Esophagus muscularis mucosa (tissue), 4 donors: ENCODE measurements at regions not wholly inside any gene's neighbourhood (a gene's known extent, or its start where the extent isn't known, plus 50 kb on each side); places are given as distances from the start of the nearest gene placed in this dataset.

Source experiments
- DNase-seq: peaks from one replicate; pipeline ENCODE4 v3.0.0-alpha.2; 2017; ENCODE audit errors: extremely low spot score
- H3K27ac ChIP-seq, 4 donors: fragments of 200-600 bp; sonication (generic); replicated peaks in 1 of 4; 1 replicate in 3 of 4; 2 replicates in 1 of 4; pipeline ENCODE4 v1.5.1; 2016 to 2019; ENCODE audit warnings: mild to moderate bottlenecking in 1 of 4
- H3K27me3 ChIP-seq, 4 donors: fragments of 200-600 bp; sonication (generic); one replicate each; pipeline versions ENCODE4 v1.5.1 to v1.6.0; 2016 to 2019
- H3K36me3 ChIP-seq, 4 donors: fragments of 200-600 bp; sonication (generic); one replicate each; pipeline ENCODE4 v1.5.1; 2016 to 2019
- H3K4me1 ChIP-seq, 4 donors: fragments of 200-600 bp; sonication (generic); one replicate each; pipeline ENCODE4 v1.5.1; 2016 to 2019
- H3K4me3 ChIP-seq, 4 donors: fragments of 200-600 bp; sonication (generic); 1 replicate in 2 of 4; 2 replicates in 2 of 4; pipeline ENCODE4 v1.5.1; 2016 to 2019; ENCODE audit warnings: mild to moderate bottlenecking in 4 of 4, moderate library complexity in 1 of 4
- H3K9me3 ChIP-seq, 4 donors: fragments of 200-600 bp; sonication (generic); 1 replicate in 3 of 4; 2 replicates in 1 of 4; pipeline ENCODE4 v1.5.1; 2016 to 2019
- EP300 ChIP-seq: sonication (generic); formaldehyde crosslinking; IDR thresholded peaks from one replicate; pipeline ENCODE4 v1.6.1; 2017; ENCODE audit warnings: antibody characterized with exemption
- POLR2A ChIP-seq: fragments of 450-650 bp; IDR thresholded peaks from one replicate; pipeline ENCODE4 v1.6.1; 2017; ENCODE audit warnings: antibody characterized with exemption, moderate library complexity, mild to moderate bottlenecking, low read depth
- POLR2AphosphoS5 ChIP-seq, 2 donors: sonication (generic); formaldehyde crosslinking; IDR thresholded peaks; one replicate each; pipeline ENCODE4 v1.6.1; 2017; ENCODE audit warnings: antibody characterized with exemption in 2 of 2
- WGBS: methylation state at CpG from one replicate; pipeline ENCODE4 v1.1.5; 2018; 5-methylcytosine and 5-hydroxymethylcytosine counted together
- intact Hi-C: fragments of 100-400 bp; cut with DNase I; formaldehyde crosslinking; loops from one replicate; pipeline ENCODE4 v1.15.1; 2023
- TF ChIP-seq, protein P1 (sequence below), 3 experiments: fragments of 200-600 bp in 2 of 3; fragments of 450-650 bp in 1 of 3; sonication (generic) in 2 of 3; IDR thresholded peaks; one replicate each; pipeline ENCODE4 v1.5.1; 2017 to 2019; ENCODE audit warnings: antibody characterized with exemption in 3 of 3, mild to moderate bottlenecking in 2 of 3, moderate library complexity in 1 of 3

DNA sequence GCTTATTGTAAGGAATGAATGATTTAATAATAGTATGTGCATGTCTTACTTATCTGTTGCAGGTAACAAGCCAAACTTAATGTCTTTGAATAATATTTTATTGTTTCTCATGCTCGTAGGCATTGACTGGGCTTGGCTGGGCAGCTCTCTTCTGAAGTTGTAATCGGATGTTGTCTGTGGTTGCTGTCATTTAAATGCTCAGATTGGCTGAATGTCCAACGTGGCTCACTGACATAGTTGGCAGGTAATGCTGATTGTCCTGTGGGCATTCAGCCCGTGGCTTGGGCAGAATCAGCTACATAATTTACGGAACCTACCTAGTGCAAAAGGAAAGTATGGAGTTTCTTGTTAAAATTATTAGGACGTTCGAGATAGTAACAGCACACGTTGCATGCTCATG is 297.4 kb upstream of the GBE1 start:
- TF ChIP-seq EP300: no peak
- no peak for TF ChIP-seq POLR2A
- TF ChIP-seq, protein P1, sequence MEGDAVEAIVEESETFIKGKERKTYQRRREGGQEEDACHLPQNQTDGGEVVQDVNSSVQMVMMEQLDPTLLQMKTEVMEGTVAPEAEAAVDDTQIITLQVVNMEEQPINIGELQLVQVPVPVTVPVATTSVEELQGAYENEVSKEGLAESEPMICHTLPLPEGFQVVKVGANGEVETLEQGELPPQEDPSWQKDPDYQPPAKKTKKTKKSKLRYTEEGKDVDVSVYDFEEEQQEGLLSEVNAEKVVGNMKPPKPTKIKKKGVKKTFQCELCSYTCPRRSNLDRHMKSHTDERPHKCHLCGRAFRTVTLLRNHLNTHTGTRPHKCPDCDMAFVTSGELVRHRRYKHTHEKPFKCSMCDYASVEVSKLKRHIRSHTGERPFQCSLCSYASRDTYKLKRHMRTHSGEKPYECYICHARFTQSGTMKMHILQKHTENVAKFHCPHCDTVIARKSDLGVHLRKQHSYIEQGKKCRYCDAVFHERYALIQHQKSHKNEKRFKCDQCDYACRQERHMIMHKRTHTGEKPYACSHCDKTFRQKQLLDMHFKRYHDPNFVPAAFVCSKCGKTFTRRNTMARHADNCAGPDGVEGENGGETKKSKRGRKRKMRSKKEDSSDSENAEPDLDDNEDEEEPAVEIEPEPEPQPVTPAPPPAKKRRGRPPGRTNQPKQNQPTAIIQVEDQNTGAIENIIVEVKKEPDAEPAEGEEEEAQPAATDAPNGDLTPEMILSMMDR (IDR thresholded peaks at IDR 0.05): no peak
- TF ChIP-seq POLR2AphosphoS5 (IDR thresholded peaks at IDR 0.05): no peak
- Histone ChIP-seq H3K36me3 (no peaks in the 10 kb centered on the region), H3K27ac (no peak overlapping the region), H3K27me3 (no peaks in the 10 kb centered on the region), H3K4me1 (no peaks in the 10 kb centered on the region), H3K4me3 (no peak overlapping the region), H3K9me3 (no peaks in the 10 kb centered on the region)
- no peak for DNase-seq
- intact Hi-C loops: no loop called here
- 83% methylated on average over 8 of the region's 8 CpGs for WGBS

DNA sequence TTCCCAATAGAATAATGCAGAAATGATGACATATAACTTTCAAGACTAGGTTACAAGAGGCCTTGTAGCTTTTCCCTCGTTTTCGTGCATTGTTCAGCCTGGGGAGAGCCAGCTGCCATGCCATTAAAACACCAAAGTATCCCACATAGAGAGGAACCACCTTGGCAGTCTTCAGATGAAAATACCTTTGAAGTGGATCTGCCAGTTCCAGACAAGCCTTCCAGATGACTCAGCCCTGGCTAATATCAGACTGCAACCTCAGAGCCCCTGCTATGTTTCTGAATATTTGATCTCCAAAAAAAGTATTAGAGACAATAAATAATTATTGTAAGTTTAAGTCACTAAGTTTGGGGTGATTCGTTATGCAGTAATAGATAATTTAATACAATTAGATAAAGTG is 294.3 kb upstream of the GBE1 start:
- H3K4me3 ChIP-seq: no peak overlapping the region
- no peaks in the 10 kb centered on the region for H3K4me1 ChIP-seq
- H3K27ac ChIP-seq: no peak overlapping the region
- TF ChIP-seq, protein P1 (IDR thresholded peaks at IDR 0.05): no peak
- TF ChIP-seq POLR2AphosphoS5 (IDR thresholded peaks at IDR 0.05): no peak
- no peak for TF ChIP-seq EP300
- no peak for TF ChIP-seq POLR2A
- intact Hi-C loops: no loop called here
- 71% methylated on average over 3 of the region's 3 CpGs for WGBS
- DNase-seq: no peak
- H3K9me3 ChIP-seq: no peaks in the 10 kb centered on the region
- no peaks in the 10 kb centered on the region for H3K36me3 ChIP-seq
- no peaks in the 10 kb centered on the region for H3K27me3 ChIP-seq

DNA sequence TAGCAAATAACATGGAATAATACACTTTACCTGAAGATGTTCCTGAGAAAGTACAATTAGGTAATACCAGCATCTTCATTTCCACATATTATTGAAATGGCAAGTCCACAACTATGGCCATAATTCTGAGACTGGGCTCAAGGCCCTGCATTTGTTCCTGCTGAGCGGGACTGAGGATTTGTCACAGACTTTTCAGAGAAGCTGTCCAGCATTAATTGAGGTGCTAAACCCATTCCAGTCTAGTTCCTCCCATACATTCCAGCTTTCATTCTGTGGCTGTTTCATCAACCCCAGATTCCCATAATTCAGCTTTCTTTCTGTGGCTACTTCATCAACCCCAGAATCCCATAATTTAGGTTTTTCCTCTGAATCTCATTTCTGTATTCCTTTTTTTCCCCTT is 293.4 kb upstream of the GBE1 start:
- Histone ChIP-seq H3K9me3 (no peaks in the 10 kb centered on the region), H3K27ac (no peak overlapping the region), H3K27me3 (no peaks in the 10 kb centered on the region), H3K4me3 (no peak overlapping the region), H3K36me3 (no peaks in the 10 kb centered on the region), H3K4me1 (no peaks in the 10 kb centered on the region)
- 75% methylated on average over 1 of the region's 1 CpG for WGBS
- intact Hi-C loops: no loop called here
- no peak for DNase-seq
- TF ChIP-seq, protein P1 (IDR thresholded peaks at IDR 0.05): no peak
- TF ChIP-seq POLR2A (no peak), POLR2AphosphoS5 (IDR thresholded peaks at IDR 0.05) (no peak), EP300 (no peak)

DNA sequence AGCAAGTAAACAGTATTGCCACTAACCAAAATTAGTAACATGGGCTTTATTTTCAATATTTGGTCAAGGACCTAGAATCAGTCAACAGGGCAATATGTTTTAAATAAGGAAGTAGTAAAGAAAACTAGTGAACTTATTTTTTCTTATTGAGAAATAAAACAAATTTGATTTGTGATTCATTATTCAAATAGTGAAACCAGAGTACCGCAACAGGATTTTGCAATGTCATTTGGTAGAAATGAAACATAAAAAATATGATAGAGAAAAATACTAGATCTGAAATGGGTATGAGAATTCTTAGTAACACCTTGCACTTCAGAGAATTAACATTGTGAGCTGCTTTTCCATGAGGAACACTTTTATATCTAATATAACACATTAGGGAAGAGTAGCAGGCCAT is 291.8 kb upstream of the GBE1 start:
- no peaks in the 10 kb centered on the region for H3K9me3 ChIP-seq
- WGBS: 92% methylated on average over 1 of the region's 1 CpG
- no peaks in the 10 kb centered on the region for H3K27me3 ChIP-seq
- H3K4me1 ChIP-seq: no peaks in the 10 kb centered on the region
- DNase-seq: no peak
- no peak overlapping the region for H3K27ac ChIP-seq
- TF ChIP-seq POLR2AphosphoS5 (IDR thresholded peaks at IDR 0.05): no peak
- no peak for TF ChIP-seq EP300
- TF ChIP-seq, protein P1 (IDR thresholded peaks at IDR 0.05): no peak
- TF ChIP-seq POLR2A: no peak
- intact Hi-C loops: no loop called here
- no peaks in the 10 kb centered on the region for H3K36me3 ChIP-seq
- no peak overlapping the region for H3K4me3 ChIP-seq

DNA sequence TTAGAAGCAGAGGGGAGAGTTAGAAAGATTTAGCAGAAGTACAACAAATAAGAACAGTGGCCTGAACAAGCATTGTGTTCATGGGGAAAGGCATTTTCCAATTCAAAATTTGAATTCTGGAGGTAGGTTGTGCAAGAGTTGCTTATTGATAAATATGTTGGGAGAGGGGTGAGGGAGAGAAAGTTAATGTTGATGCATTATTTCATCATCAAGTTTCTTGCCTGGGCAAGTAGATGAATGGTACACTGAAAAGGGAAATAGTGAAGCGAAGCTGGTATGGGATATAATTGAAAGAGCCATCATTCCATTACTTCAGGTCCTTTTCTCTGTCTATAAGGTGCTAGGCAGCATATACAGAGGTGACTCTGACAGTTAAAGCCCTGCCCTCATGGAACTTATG is 288.9 kb upstream of the GBE1 start:
- H3K27me3 ChIP-seq: no peaks in the 10 kb centered on the region

More for the DNA sequence above, 288.9 kb upstream of the GBE1 start:
- no peak for DNase-seq
- Histone ChIP-seq H3K27ac (no peak overlapping the region), H3K36me3 (no peaks in the 10 kb centered on the region), H3K4me1 (no peaks in the 10 kb centered on the region), H3K4me3 (no peak overlapping the region), H3K9me3 (no peaks in the 10 kb centered on the region)
- TF ChIP-seq EP300 (no peak), POLR2A (no peak), POLR2AphosphoS5 (IDR thresholded peaks at IDR 0.05) (no peak)
- TF ChIP-seq, protein P1 (IDR thresholded peaks at IDR 0.05): no peak
- 97% methylated on average over 1 of the region's 1 CpG for WGBS
- intact Hi-C loops: no loop called here
